GM12801 (cell line): ENCODE measurements at regions not wholly inside any gene's neighbourhood (a gene's known extent, or its start where the extent isn't known, plus 50 kb on each side); places are given as distances from the start of the nearest gene placed in this dataset.

Experiments used
- TF ChIP-seq, protein P1 (sequence below): IDR thresholded peaks from one replicate; pipeline ENCODE4 v1.5.1; 2011; ENCODE audit warnings: control low read depth; ENCODE audit not compliant: insufficient read length; ENCODE audit errors: extremely low read depth

DNA sequence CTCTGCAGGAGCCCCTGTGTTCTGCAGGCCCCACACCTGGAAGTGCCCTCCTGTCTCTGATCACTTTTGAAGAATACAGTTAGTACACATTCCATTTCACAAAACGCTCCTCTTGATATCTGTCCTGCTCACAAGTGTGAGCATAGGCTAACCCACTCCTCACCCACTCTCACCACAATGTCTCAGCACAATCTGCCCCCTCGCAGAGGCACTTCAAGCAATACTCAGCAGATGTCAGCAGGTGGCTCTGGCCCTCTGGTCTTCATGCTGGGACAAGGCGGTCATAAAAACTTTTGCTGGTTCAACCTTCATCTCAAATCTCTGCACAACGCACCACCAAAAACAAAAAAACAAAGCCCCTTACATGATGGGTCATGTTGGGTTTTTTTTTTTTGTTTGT is 671.2 kb downstream of the MATN1 start:
- TF ChIP-seq, protein P1, sequence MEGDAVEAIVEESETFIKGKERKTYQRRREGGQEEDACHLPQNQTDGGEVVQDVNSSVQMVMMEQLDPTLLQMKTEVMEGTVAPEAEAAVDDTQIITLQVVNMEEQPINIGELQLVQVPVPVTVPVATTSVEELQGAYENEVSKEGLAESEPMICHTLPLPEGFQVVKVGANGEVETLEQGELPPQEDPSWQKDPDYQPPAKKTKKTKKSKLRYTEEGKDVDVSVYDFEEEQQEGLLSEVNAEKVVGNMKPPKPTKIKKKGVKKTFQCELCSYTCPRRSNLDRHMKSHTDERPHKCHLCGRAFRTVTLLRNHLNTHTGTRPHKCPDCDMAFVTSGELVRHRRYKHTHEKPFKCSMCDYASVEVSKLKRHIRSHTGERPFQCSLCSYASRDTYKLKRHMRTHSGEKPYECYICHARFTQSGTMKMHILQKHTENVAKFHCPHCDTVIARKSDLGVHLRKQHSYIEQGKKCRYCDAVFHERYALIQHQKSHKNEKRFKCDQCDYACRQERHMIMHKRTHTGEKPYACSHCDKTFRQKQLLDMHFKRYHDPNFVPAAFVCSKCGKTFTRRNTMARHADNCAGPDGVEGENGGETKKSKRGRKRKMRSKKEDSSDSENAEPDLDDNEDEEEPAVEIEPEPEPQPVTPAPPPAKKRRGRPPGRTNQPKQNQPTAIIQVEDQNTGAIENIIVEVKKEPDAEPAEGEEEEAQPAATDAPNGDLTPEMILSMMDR, result no peak

DNA sequence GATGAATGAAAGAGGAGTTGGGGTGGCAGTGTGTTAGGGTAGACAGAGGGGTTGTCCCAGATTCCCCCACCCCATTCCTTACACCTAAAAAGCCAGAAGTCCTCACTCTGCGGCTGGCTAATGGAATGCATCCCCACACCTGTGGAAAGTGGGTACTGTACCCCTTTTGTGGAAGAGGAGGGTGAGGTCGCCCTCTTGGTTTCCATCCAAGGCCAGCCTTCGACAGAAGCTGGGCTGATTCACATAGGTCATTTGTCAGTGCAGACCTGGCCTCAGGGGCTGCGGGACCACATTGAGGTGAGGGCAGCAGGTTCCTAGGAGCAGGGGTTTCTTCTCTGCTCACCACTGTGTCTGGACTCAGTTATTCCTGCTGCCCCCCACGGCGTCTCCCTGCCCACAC is 671.6 kb downstream of the MATN1 start:
- TF ChIP-seq, protein P1, result no peak

DNA sequence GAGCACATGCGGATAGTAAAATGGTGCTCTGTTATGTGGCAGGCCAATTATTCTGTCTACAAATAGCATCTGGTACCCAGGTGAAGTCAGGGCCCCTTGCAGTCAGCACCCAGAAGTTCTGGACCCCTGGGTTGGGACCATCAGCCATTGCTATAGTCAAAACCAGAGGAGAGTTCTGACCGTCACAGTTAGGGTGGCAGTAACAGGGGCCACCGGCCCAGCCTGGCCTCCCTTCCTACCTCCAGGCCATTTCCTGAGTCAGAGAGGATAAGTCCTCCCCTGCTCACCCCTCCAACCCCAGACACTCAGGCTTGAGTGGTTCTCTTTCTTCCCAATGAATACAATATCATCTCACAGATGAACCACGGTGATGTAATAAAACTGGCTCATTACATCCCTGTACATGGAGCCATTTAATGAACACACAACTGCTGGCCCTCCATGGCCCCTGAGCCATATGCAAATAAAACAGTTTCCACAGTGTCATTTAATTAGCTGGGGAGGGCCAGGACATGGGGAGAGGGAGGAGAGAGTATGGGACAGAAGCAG is 673.6 kb downstream of the MATN1 start:
- TF ChIP-seq, protein P1, result no peak

DNA sequence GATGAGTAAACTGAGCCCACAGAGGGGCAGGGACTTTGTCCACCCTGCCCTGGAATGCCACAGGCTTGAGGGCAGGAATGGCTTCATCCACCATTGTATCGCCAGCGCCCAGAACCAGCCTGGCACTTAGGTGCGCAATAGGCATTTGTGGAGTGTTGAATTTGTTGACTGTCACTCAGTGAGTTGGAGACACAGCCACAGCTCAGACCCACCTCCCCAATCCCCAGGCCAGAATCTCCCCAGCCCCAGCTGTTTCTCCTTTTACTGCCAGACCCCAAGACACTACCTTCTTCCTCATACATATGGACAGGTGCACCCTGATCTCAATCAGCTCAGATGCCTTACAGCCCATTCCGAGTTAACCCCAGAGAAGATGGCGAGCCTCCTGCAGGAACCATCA is 674.5 kb downstream of the MATN1 start:
- TF ChIP-seq, protein P1, result no peak

DNA sequence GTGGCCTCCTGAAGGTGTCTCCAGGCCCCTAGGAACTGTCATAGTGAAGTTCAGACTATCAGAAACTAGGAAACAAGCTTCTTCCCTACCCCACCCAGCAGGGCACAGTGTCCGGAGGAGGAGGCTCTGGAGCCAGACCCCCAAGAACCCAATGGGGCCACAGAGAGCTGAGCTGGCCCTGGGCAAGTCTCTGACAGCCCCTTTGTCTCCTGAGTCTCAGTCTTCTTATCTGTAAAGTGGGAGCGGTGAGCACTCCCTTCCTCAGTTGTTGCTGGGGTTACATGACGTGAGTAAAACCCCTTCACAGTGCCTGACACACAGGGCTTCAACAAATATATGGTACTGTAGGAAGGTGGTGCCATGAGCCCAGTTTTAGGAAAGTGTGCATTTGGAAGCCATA is 675.8 kb downstream of the MATN1 start:
- TF ChIP-seq, protein P1, result no peak

DNA sequence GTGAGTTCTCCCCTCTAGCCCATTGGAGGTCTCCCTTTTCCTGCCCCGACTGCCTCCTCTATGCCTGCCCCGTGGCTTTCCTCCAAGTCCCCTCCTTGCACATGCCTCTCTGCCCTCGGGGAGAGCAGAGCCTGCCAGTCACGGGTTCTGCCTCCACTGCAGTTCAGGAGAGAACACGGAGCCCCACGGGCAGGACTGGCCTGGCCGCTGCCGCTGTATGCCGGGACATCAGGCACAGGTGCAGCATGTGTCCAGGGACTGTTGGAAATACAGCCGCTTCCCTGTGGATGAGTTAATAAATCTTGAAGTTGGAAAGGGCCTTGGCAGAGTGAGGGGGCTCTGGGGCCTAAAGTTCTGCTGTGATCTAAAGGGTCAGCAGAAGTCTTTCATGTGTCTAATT is 676.6 kb downstream of the MATN1 start:
- TF ChIP-seq, protein P1, result no peak

DNA sequence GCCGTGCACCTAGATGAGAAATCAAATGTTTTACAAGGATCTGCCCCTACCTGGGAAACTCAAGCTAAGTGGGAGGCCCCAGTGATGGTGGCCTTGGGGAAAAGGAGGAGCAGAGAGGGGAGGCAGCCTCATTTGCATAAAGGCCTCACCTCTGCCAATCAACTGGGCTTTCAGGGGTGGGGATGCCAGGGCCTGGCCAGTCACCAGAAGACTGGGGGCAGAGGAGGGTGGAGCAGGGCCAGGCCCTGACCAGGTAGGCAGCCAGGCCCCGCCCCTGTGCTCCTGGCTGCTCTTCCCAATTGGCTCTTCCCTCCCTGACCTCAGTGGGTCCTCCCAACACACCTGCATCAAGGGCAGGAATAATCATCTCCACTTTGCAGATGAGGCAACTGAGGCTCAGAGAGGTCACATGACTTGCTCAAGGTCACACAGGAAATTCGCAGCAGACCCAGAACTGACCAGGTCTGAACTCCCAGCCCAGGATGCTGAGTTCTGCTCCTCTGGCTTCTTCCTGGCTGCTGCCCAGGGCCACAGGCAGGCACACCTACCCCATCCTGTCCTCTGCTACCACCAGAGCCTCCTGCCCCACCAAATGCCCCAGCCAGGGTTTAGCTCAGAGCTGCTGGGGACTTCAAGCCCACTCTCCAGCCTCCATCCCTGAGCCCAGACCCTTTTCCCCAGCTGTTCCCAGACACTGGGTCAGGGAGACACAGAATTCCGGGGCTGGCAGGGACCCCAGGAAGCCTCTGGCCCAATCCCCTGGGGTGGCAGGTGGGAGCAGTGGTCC is 677.9 kb downstream of the MATN1 start:
- TF ChIP-seq, protein P1, result no peak
